PC-3 (cell line): ENCODE measurements at regions not wholly inside any gene's neighbourhood (a gene's known extent, or its start where the extent isn't known, plus 50 kb on each side); places are given as distances from the start of the nearest gene placed in this dataset.

ENCODE experiments used
- ATAC-seq: fragments of 200-7000 bp; cut with Tn5 transposase; 2 replicates; pipeline ENCODE4 v1.9.1; 2020; ENCODE audit warnings: mild to moderate bottlenecking, moderate library complexity
- BruUV-seq: library from RNA; stranded (reverse); fragments of 400-500 nt; replicated peaks from 2 replicates; lab custom pipeline; 2021; lab: Mats Ljungman, UMichigan
- CTCF ChIA-PET: fragments of 300-600 bp; sonication (Branson Sonifier 250); formaldehyde crosslinking; loops from one replicate; lab custom pipeline; 2022; ENCODE audit warnings: antibody characterized with exemption; lab: Charles Lee
- POLR2A ChIA-PET: fragments of 300-600 bp; sonication (Branson Sonifier 250); formaldehyde crosslinking; loops from one replicate; lab custom pipeline; 2022; ENCODE audit warnings: antibody characterized with exemption; ENCODE audit not compliant: unreplicated experiment; lab: Charles Lee
- DNase-seq: peaks from one replicate; pipeline ENCODE4 v3.0.0-alpha.2; 2015
- H2AFZ ChIP-seq: fragments of 300-600 bp; sonication (generic); 2 replicates; pipeline ENCODE4 v1.6.0; 2016; ENCODE audit warnings: antibody characterized with exemption, low read length
- H3F3A ChIP-seq: fragments of 300-600 bp; sonication (generic); one replicate; pipeline ENCODE4 v1.6.0; 2017; ENCODE audit warnings: antibody characterized with exemption, low read length, control low read depth, mild to moderate bottlenecking; ENCODE audit not compliant: unreplicated experiment
- H3K27ac ChIP-seq: fragments of 300-600 bp; sonication (generic); 2 replicates; pipeline ENCODE4 v1.5.1; 2016; ENCODE audit warnings: mild to moderate bottlenecking, low read length
- H3K27me3 ChIP-seq: fragments of 300-600 bp; sonication (generic); 2 replicates; pipeline ENCODE4 v1.6.1; 2016; ENCODE audit warnings: low read length, mixed read lengths
- H3K36me3 ChIP-seq: fragments of 300-600 bp; sonication (generic); 2 replicates; pipeline ENCODE4 v1.6.1; 2016; ENCODE audit warnings: low read depth, mixed run types, low read length, mixed read lengths
- H3K4me1 ChIP-seq: fragments of 300-600 bp; sonication (generic); 2 replicates; pipeline ENCODE4 v1.5.1; 2016; ENCODE audit warnings: low read length; ENCODE audit not compliant: insufficient read depth
- H3K4me2 ChIP-seq: fragments of 300-600 bp; sonication (generic); 2 replicates; pipeline ENCODE4 v1.6.0; 2016; ENCODE audit warnings: low read length
- H3K4me3 ChIP-seq: fragments of 300-600 bp; sonication (generic); 2 replicates; pipeline ENCODE4 v1.5.1; 2016; ENCODE audit warnings: mild to moderate bottlenecking, low read length, mixed read lengths
- H3K79me2 ChIP-seq: fragments of 300-600 bp; sonication (generic); 2 replicates; pipeline ENCODE4 v1.6.1; 2017; ENCODE audit warnings: low read length, mixed read lengths
- H3K9ac ChIP-seq: fragments of 300-600 bp; sonication (generic); 2 replicates; pipeline ENCODE4 v1.6.0; 2016; ENCODE audit warnings: mild to moderate bottlenecking, low read length
- H3K9me2 ChIP-seq: fragments of 300-600 bp; sonication (generic); replicated peaks from 2 replicates; pipeline ENCODE4 v1.6.1; 2016; ENCODE audit warnings: mixed run types, low read length, mixed read lengths
- H3K9me3 ChIP-seq: fragments of 300-600 bp; sonication (generic); 2 replicates; pipeline ENCODE4 v1.6.1; 2016; ENCODE audit warnings: low read length, mixed read lengths
- H4K20me1 ChIP-seq: fragments of 300-600 bp; sonication (generic); 2 replicates; pipeline ENCODE4 v1.6.1; 2016; ENCODE audit warnings: low read length, mixed read lengths
- CTCF ChIP-seq: fragments of 300-600 bp; sonication (generic); conservative IDR thresholded peaks from 2 replicates; pipeline ENCODE4 v1.5.1; 2017; ENCODE audit warnings: antibody characterized with exemption, low read depth, mild to moderate bottlenecking, low read length
- EZH2 ChIP-seq: fragments of 300-600 bp; sonication (generic); IDR thresholded peaks from one replicate; pipeline ENCODE4 v1.6.1; 2017; ENCODE audit warnings: antibody characterized with exemption, mild to moderate bottlenecking, low read length; ENCODE audit not compliant: unreplicated experiment
- EZH2phosphoT487 ChIP-seq: fragments of 300-600 bp; sonication (generic); IDR thresholded peaks from 2 replicates; pipeline ENCODE4 v1.6.1; 2018; ENCODE audit warnings: mild to moderate bottlenecking, antibody characterized with exemption, low read length, borderline replicate concordance
- intact Hi-C: fragments of 100-400 bp; cut with micrococcal nuclease; formaldehyde crosslinking; loops from 2 replicates; pipeline ENCODE4 v1.9.0; 2023

GRCh38 chrX:24410514-24411189 lies 50.2 kb downstream of the SUPT20HL1 start:
- CTCF ChIA-PET, result interaction anchor here (0.6 kb wide), 1 partner anchor 428 kb away, joined by 3 read pairs; no protein-coding TSS in a partner anchor
- no peaks in the 10 kb centered on the region for H3K27me3 ChIP-seq

GRCh38 chrX:24412637-24413363 lies 52.3 kb upstream of the PDK3 start:
- Histone ChIP-seq H3K4me1 (no peaks in the 10 kb centered on the region), H3K79me2 (no peaks in the 10 kb centered on the region), H3K9me2 (no peaks in the 10 kb centered on the region), H3F3A (no peaks in the 10 kb centered on the region), H3K27ac (no peak overlapping the region), H3K9ac (no peak overlapping the region), H3K36me3 (no peaks in the 10 kb centered on the region), H3K4me3 (no peak overlapping the region), H4K20me1 (no peaks in the 10 kb centered on the region), H3K9me3 (no peaks in the 10 kb centered on the region), H2AFZ (no peak overlapping the region), H3K4me2 (no peak overlapping the region), H3K27me3 (no peaks in the 10 kb centered on the region)
- ChIA-PET POLR2A (no interaction called here), CTCF (no interaction called here)
- intact Hi-C loops, result no loop called here
- TF ChIP-seq EZH2phosphoT487, result no peak
- TF ChIP-seq EZH2, result no peak
- TF ChIP-seq CTCF, result no peak
- no TSS peak for BruUV-seq
- ATAC-seq (no peak), DNase-seq (no peak)

More at GRCh38 chrX:24410514-24411189, 50.2 kb downstream of the SUPT20HL1 start:
- H3K79me2 ChIP-seq, result no peaks in the 10 kb centered on the region
- H3K4me3 ChIP-seq, result no peak overlapping the region
- intact Hi-C loops, result no loop called here
- H3K4me2 ChIP-seq, result no peak overlapping the region
- no peaks in the 10 kb centered on the region for H4K20me1 ChIP-seq
- DNase-seq, result no peak
- no peaks in the 10 kb centered on the region for H3K36me3 ChIP-seq
- no peak overlapping the region for H2AFZ ChIP-seq
- TF ChIP-seq CTCF (no peak), EZH2phosphoT487 (no peak), EZH2 (no peak)
- POLR2A ChIA-PET, result no interaction called here
- ATAC-seq, result no peak
- no peaks in the 10 kb centered on the region for H3K9me2 ChIP-seq
- H3K4me1 ChIP-seq, result no peaks in the 10 kb centered on the region
- no peak overlapping the region for H3K27ac ChIP-seq
- BruUV-seq, result no TSS peak
- no peaks in the 10 kb centered on the region for H3K9me3 ChIP-seq
- H3F3A ChIP-seq, result no peaks in the 10 kb centered on the region
- H3K9ac ChIP-seq, result no peak overlapping the region
